NB4 (cell line): ENCODE measurements at regions not wholly inside any gene's neighbourhood (a gene's known extent, or its start where the extent isn't known, plus 50 kb on each side); places are given as distances from the start of the nearest gene placed in this dataset.
A peak's percentile ranks its signal among the peaks of the same experiment; 100 is the strongest.

Experiments
- DNase-seq: peaks from one replicate; pipeline ENCODE4 v3.0.0; 2010; ENCODE audit warnings: low read depth
- H3K4me3 ChIP-seq: one replicate; pipeline ENCODE4 v1.5.1; 2011; ENCODE audit warnings: mild to moderate bottlenecking, low read depth, low read length, moderate library complexity
- CTCF ChIP-seq: IDR thresholded peaks from one replicate; pipeline ENCODE4 v1.5.1; 2012; ENCODE audit warnings: low read depth, low read length
- MAX ChIP-seq: IDR thresholded peaks from 2 replicates; pipeline ENCODE4 v1.6.1; 2011; ENCODE audit warnings: low read depth, low read length
- MYC ChIP-seq: IDR thresholded peaks from 2 replicates; pipeline ENCODE4 v1.6.1; 2011; ENCODE audit warnings: low read depth, low read length
- POLR2A ChIP-seq: IDR thresholded peaks from 2 replicates; pipeline ENCODE4 v1.6.1; 2011; ENCODE audit warnings: mild to moderate bottlenecking; ENCODE audit not compliant: insufficient read length; ENCODE audit errors: extremely low read depth

- H3K4me3 ChIP-seq: peak overlapping the region; percentile 55
- peak; percentile 69 for DNase-seq
- TF ChIP-seq CTCF (no peak), POLR2A (no peak), MYC (no peak), MAX (no peak)
Observed at GRCh38 chr12:94793191-94793595, 142.8 kb upstream of the TMCC3 start.

GRCh38 chr12:94792693-94793092 lies 142.3 kb upstream of the TMCC3 start:
- peak overlapping the region; percentile 55 for H3K4me3 ChIP-seq
- DNase-seq: peak; percentile 94
- no peak for TF ChIP-seq CTCF
- peak; percentile 38 for TF ChIP-seq MAX
- TF ChIP-seq POLR2A: no peak
- TF ChIP-seq MYC: peak; percentile 46; the same call in 1 of the 2 replicates

GRCh38 chr12:94791933-94792332 lies 141.6 kb upstream of the TMCC3 start:
- TF ChIP-seq MAX (peak; percentile 19; the same call in 1 of the 2 replicates), CTCF (no peak), MYC (no peak), POLR2A (no peak)
- H3K4me3 ChIP-seq: peak overlapping the region; percentile 55
- no peak for DNase-seq

- TF ChIP-seq MYC: no peak
- TF ChIP-seq POLR2A: no peak
- no peak for TF ChIP-seq CTCF
- DNase-seq: no peak
- H3K4me3 ChIP-seq: no peak overlapping the region
Observed at GRCh38 chr12:94790825-94791224, 140.5 kb upstream of the TMCC3 start.

GRCh38 chr12:94790370-94790769 lies 140.0 kb upstream of the TMCC3 start:
- DNase-seq: no peak
- no peak overlapping the region for H3K4me3 ChIP-seq
- TF ChIP-seq CTCF: no peak
- TF ChIP-seq POLR2A: no peak
- TF ChIP-seq MAX: no peak
- TF ChIP-seq MYC: no peak

- H3K4me3 ChIP-seq: no peak overlapping the region
- no peak for TF ChIP-seq MYC
- DNase-seq: no peak
Observed at GRCh38 chr12:94789510-94790225, 139.3 kb upstream of the TMCC3 start.
